HUES6 (cell line): ENCODE measurements at regions not wholly inside any gene's neighbourhood (a gene's known extent, or its start where the extent isn't known, plus 50 kb on each side); places are given as distances from the start of the nearest gene placed in this dataset.
"Not testable (repeated sequence)": the region's sequence is repeated elsewhere in the genome, so short reads cannot be mapped to it uniquely, and the experiment has no call there.

Source experiments
- H3K27ac ChIP-seq: 2 replicates; pipeline ENCODE4 v1.7.0; 2013; ENCODE audit warnings: low read depth, mild to moderate bottlenecking, low read length, inconsistent platforms
- H3K27me3 ChIP-seq: 2 replicates; pipeline ENCODE4 v1.6.1; 2013; ENCODE audit warnings: low read length; ENCODE audit not compliant: control insufficient read depth, insufficient read depth
- H3K36me3 ChIP-seq: 2 replicates; pipeline ENCODE4 v1.6.1; 2013; ENCODE audit warnings: low read length; ENCODE audit not compliant: control insufficient read depth, insufficient read depth
- H3K4me1 ChIP-seq: 2 replicates; pipeline ENCODE4 v1.6.1; 2013; ENCODE audit warnings: low read length; ENCODE audit not compliant: control insufficient read depth, insufficient read depth
- H3K4me3 ChIP-seq: 2 replicates; pipeline ENCODE4 v1.5.1; 2013; ENCODE audit warnings: low read depth, low read length
- H3K9ac ChIP-seq: one replicate; pipeline ENCODE4 v1.6.1; 2013; ENCODE audit warnings: mild to moderate bottlenecking, low read length
- H3K9me3 ChIP-seq: 2 replicates; pipeline ENCODE4 v1.6.1; 2013; ENCODE audit warnings: low read depth, low read length; ENCODE audit not compliant: control insufficient read depth, insufficient read depth

DNA sequence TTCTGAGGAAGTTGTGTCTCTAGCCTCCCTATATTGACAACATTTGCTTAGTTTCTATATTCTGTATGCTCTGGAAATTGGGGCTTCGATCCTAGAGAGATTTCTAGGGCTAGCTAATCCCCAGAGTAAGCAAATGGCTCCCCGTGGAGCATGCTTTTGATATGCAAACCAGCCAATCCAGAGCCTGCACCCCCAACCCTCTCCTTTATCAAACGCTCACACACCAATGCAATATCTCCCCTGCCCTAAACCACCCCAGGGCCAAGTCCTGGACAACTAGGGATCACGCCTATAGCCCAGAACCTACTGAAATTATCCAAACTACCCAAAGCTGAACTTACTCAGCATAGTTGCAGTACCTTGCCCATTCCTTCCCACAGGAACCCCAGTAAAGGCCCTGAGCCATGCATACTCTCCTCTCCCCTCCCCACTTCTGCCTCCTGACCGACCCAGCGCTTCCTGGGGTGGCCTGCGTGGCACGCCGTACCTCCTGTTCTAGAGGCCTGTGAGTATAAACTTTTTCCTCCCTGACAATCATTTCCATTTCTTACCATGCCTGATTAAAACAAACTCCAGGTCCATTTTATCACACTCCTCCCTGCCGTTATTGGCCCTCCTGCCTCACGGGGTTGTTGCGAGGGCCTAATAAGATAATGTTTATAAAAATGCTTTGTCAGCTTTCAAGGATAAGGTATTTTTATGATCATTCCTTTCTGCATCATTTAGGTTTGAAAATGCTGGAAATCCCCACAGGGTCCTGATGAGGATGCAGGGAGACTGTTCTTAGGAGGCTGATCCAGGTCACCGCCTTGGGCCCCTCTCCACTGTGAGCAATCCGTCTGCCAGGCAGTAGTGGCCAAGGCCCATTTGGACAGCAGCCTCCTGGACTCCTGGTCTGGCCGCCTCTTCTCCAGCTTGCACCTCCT lies 102.7 kb downstream of the TENT5C start:
- peaks cover 15% of the 10 kb centered on the region for H3K4me1 ChIP-seq
- no peaks in the 10 kb centered on the region for H3K9me3 ChIP-seq
- no peak overlapping the region for H3K9ac ChIP-seq
- no peaks in the 10 kb centered on the region for H3K27me3 ChIP-seq
- H3K4me3 ChIP-seq: no peak overlapping the region
- H3K36me3 ChIP-seq: no peaks in the 10 kb centered on the region
- no peak overlapping the region for H3K27ac ChIP-seq

DNA sequence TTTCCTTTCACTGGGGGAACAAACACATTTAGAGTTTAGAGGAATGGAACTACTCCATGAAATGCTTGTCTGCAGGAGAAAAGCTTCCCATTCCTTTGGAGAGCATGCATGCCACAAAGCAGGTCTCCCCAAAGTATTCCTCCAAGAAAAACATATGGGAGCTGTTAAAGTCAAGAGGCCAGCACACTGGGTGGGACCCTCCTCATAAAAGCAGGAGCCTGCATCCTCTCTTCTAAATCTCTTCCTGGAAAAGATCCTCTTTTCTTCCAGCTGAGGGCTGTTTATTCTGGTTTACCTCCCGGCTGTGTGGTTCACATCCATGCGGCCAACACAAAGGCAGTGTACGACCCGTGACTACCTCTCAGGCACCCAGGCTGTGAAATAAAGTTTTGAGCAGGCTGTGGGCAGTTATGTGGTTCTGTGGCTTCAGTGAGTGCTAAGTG lies 103.4 kb downstream of the TENT5C start:
- H3K27ac ChIP-seq: no peak overlapping the region
- H3K9ac ChIP-seq: no peak overlapping the region
- H3K4me1 ChIP-seq: peaks cover 15% of the 10 kb centered on the region
- H3K36me3 ChIP-seq: no peaks in the 10 kb centered on the region
- H3K9me3 ChIP-seq: no peaks in the 10 kb centered on the region
- H3K27me3 ChIP-seq: no peaks in the 10 kb centered on the region
- no peak overlapping the region for H3K4me3 ChIP-seq

- H3K4me3 ChIP-seq: no peak overlapping the region
- peaks cover 2% of the 10 kb centered on the region for H3K9me3 ChIP-seq
- peaks cover 15% of the 10 kb centered on the region for H3K4me1 ChIP-seq
- no peak overlapping the region for H3K9ac ChIP-seq
- H3K27me3 ChIP-seq: no peaks in the 10 kb centered on the region
- no peaks in the 10 kb centered on the region for H3K36me3 ChIP-seq
- no peak overlapping the region for H3K27ac ChIP-seq
Measured at GRCh38 chr1:117710710-117711109, 104.9 kb downstream of the TENT5C start.

- Histone ChIP-seq H3K27ac (no peak overlapping the region), H3K27me3 (no peaks in the 10 kb centered on the region), H3K9me3 (peaks cover 10% of the 10 kb centered on the region), H3K4me1 (peaks cover 15% of the 10 kb centered on the region), H3K4me3 (no peak overlapping the region), H3K9ac (no peak overlapping the region), H3K36me3 (no peaks in the 10 kb centered on the region)
Measured at GRCh38 chr1:117712621-117713020, 106.8 kb downstream of the TENT5C start.

DNA sequence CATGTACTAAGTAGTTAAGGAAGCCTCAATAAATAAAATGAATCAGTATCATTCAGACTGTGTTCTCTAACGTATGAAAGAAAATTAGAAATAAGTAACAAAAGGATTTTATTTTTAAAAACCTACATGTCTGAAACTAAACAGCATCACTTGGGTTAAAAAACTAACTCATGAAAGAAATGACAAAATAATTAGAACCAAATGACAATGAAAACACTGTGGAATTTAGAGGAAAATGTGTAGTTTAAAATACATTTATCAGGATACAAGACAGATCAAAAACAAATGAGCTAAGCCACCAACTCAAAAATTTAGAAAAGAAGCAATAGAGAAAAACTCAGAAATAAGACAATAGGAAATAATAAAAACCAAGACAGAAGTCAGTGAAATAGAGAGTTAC lies 108.7 kb downstream of the TENT5C start:
- Histone ChIP-seq H3K27me3 (no peaks in the 10 kb centered on the region), H3K9ac (no peak overlapping the region), H3K27ac (no peak overlapping the region), H3K36me3 (no peaks in the 10 kb centered on the region), H3K4me3 (no peak overlapping the region), H3K4me1 (no peaks in the 10 kb centered on the region), H3K9me3 (peaks cover 20% of the 10 kb centered on the region)

DNA sequence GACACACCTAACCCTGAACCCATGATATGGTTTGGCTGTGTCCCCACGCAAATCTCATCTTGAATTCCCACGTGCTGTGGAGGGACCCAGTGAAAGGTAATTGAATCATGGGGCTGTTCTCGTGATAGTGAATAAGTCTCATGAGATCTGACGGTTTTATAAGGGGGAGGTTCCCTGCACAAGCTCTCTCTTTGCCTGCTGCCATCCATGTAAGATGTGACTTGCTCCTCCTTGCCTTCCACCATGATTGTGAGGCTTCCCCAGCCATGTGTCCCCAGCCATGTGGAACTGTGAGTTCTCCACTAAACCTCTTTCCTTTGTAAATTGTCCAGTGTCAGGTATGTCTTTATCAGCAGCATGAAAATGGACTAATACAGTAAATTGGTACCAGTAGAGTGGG lies 110.2 kb downstream of the TENT5C start:
- not testable (repeated sequence) for H3K27me3 ChIP-seq, H3K36me3 ChIP-seq, H3K4me3 ChIP-seq, H3K27ac ChIP-seq, H3K4me1 ChIP-seq, H3K9ac ChIP-seq
- peaks cover 34% of the 10 kb centered on the region for H3K9me3 ChIP-seq

DNA sequence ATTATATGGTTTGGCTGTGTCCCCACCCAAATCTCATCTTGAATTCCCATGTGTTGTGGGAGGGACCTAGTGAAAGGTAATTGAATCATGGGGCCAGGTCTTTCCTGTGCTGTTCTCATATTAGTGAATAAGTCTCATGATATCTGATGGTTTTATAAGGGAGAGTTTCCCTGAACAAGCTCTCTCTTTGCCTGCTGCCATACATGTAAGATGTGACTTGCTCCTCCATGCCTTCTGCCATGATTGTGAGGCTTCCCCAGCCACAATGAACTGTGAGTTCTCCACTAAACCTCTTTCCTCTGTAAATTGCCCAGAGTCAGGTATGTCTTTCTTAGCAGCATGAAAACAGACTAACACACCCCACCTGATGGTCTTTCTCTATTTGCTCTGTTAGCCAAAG lies 112.1 kb downstream of the TENT5C start:
- H3K27ac ChIP-seq, H3K4me3 ChIP-seq, H3K36me3 ChIP-seq, H3K27me3 ChIP-seq, H3K4me1 ChIP-seq, H3K9ac ChIP-seq: not testable (repeated sequence)
- peaks cover 35% of the 10 kb centered on the region for H3K9me3 ChIP-seq

DNA sequence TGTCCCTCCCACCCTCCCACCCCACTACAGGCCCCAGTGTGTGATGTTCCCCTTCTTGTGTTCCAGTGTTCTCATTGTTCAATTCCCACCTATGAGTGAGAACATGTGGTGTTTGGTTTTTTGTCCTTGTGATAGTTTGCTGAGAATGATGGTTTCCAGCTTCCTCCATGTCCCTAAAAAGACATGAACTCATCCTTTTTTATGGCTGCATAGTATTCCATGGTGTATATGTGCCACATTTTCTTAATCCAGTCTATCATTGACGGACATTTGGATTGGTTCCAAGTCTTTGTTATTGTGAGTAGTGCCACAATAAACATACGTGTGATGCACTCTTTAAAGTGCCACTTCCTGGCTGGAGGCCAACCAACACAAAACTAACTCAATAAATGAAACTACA lies 112.7 kb downstream of the TENT5C start:
- not testable (repeated sequence) for H3K27me3 ChIP-seq, H3K4me1 ChIP-seq, H3K36me3 ChIP-seq, H3K4me3 ChIP-seq, H3K9ac ChIP-seq, H3K27ac ChIP-seq
- H3K9me3 ChIP-seq: peaks cover 35% of the 10 kb centered on the region

DNA sequence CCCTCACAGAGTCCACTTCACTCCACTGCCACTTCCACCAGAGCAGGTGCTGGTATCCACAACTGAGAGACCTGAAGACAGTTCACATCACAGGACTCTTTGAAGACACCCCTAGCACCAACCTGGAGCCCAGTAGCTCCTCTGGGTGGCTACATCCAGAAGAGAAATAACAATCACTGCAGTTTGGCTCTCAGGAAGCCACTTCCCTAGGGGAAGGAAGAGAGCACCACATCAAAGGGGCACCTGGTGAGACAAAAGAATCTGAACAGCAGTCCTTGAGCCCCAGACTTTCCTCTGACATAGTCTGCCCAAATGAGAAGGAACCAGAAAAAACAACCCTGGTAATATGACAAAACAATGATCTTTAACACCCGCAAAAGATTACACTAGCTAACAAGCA lies 113.2 kb downstream of the TENT5C start:
- Histone ChIP-seq H3K36me3 (no peaks in the 10 kb centered on the region), H3K27me3 (no peaks in the 10 kb centered on the region), H3K27ac (no peak overlapping the region), H3K4me1 (no peaks in the 10 kb centered on the region), H3K9me3 (peaks cover 35% of the 10 kb centered on the region), H3K4me3 (no peak overlapping the region), H3K9ac (no peak overlapping the region)

DNA sequence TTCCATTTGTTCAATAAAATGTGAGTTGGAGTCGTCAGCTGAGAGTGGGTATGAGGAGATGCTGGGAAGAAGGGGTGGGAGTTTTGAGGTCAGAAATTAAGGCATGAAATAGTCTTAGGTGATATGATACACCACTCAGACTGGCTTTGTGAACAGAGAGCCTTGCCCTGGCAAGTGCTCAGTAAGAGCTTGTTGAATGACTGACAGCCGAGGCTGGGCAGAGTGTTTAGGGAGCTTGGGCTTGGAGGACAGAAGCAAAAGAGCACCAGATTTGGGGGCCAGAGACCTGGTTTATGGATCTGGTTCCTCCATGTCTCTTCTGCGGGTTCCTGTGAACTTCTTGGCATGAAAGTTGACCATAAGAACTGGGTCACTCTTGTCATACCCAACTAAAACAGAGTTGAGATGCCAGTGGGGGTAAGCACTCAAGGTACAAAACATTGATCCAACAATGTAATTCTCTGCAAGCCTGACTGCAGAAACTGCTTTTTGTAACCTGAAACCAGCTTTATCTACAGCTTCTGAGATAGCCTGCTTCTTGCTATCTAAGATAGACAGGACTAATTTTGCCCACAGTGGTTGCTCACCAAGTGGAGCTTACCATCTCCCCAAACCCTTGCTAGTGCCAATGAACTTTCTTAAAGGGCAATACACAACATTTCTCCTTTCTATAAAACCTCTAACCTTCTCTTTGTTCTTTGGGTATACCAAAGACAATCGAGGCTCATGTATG lies 126.4 kb downstream of the TENT5C start:
- Histone ChIP-seq H3K9me3 (0 out of 2 replicates have a peak, but pooled peaks cover 5% of the 10 kb centered on the region), H3K4me3 (no peak overlapping the region), H3K27ac (no peak overlapping the region), H3K4me1 (no peaks in the 10 kb centered on the region), H3K27me3 (no peaks in the 10 kb centered on the region), H3K36me3 (no peaks in the 10 kb centered on the region), H3K9ac (no peak overlapping the region)

- no peaks in the 10 kb centered on the region for H3K27me3 ChIP-seq
- H3K4me1 ChIP-seq: no peaks in the 10 kb centered on the region
- H3K9me3 ChIP-seq: 0 out of 2 replicates have a peak, but pooled peaks cover 5% of the 10 kb centered on the region
- no peaks in the 10 kb centered on the region for H3K36me3 ChIP-seq
- no peak overlapping the region for H3K4me3 ChIP-seq
- no peak overlapping the region for H3K27ac ChIP-seq
- no peak overlapping the region for H3K9ac ChIP-seq
Measured at GRCh38 chr1:117732956-117733355, 127.1 kb downstream of the TENT5C start.
